HEK293 (cell line): ENCODE measurements at regions not wholly inside any gene's neighbourhood (a gene's known extent, or its start where the extent isn't known, plus 50 kb on each side); places are given as distances from the start of the nearest gene placed in this dataset.

ENCODE experiments used
- CTCF ChIA-PET: fragments of 350-600 bp; formaldehyde crosslinking; extraction: SDS; loops from one replicate; lab custom pipeline; 2021; ENCODE audit warnings: antibody characterized with exemption; lab: Yijun Ruan, JAX
- POLR2A ChIA-PET: fragments of 300-600 bp; formaldehyde crosslinking; extraction: SDS; loops from one replicate; lab custom pipeline; 2020; ENCODE audit warnings: antibody characterized with exemption, inconsistent platforms; lab: Yijun Ruan, JAX
- H3K27ac ChIP-seq: fragments of 200-500 bp; sonication (Bioruptor generic); 2 replicates; pipeline ENCODE4 v1.5.1; 2014; ENCODE audit warnings: low read depth, low read length, control low read depth, inconsistent platforms; ENCODE audit errors: extremely low read depth
- H3K36me3 ChIP-seq, 2 experiments: fragments of 200-500 bp in 1 of 2; sonication (Bioruptor generic) in 1 of 2; 1 replicate in 1 of 2; 2 replicates in 1 of 2; pipeline ENCODE4 v1.5.1; 2014 to 2017; ENCODE audit warnings: inconsistent platforms in 2 of 2, low read length in 2 of 2; ENCODE audit not compliant: control insufficient read depth in 2 of 2, insufficient read depth in 1 of 2
- H3K4me1 ChIP-seq: fragments of 200-500 bp; sonication (Bioruptor generic); 2 replicates; pipeline ENCODE4 v1.5.1; 2014; ENCODE audit warnings: mild to moderate bottlenecking, low read length, inconsistent platforms; ENCODE audit not compliant: control insufficient read depth, insufficient read depth
- H3K4me3 ChIP-seq: 2 replicates; pipeline ENCODE4 v1.5.1; 2011; ENCODE audit warnings: low read depth, mild to moderate bottlenecking, control low read depth, low read length, moderate library complexity
- H3K9me3 ChIP-seq: fragments of 200-500 bp; sonication (Bioruptor generic); 2 replicates; pipeline ENCODE4 v1.5.1; 2014; ENCODE audit warnings: low read depth, low read length, inconsistent platforms; ENCODE audit not compliant: control insufficient read depth, insufficient read depth
- ATF2 ChIP-seq: fragments of 450-650 bp; formaldehyde crosslinking; IDR thresholded peaks from 2 replicates; pipeline ENCODE4 v1.5.1; 2016; ENCODE audit warnings: missing biosample characterization, missing genetic modification characterization, low read depth
- GFI1B ChIP-seq: fragments of 450-650 bp; formaldehyde crosslinking; IDR thresholded peaks from 2 replicates; pipeline ENCODE4 v1.5.1; 2016; ENCODE audit warnings: missing biosample characterization, missing genetic modification characterization
- GLIS2 ChIP-seq: fragments of 450-650 bp; formaldehyde crosslinking; IDR thresholded peaks from 2 replicates; pipeline ENCODE4 v1.5.1; 2016; ENCODE audit warnings: missing biosample characterization, missing genetic modification characterization
- KLF9 ChIP-seq: fragments of 450-650 bp; formaldehyde crosslinking; IDR thresholded peaks from 2 replicates; pipeline ENCODE4 v1.5.1; 2016; ENCODE audit warnings: missing biosample characterization, missing genetic modification characterization, low read depth
- PRDM2 ChIP-seq: fragments of 450-650 bp; formaldehyde crosslinking; IDR thresholded peaks from 2 replicates; pipeline ENCODE4 v1.5.1; 2016; ENCODE audit warnings: missing biosample characterization, missing genetic modification characterization, borderline replicate concordance
- PRDM6 ChIP-seq: fragments of 450-650 bp; formaldehyde crosslinking; IDR thresholded peaks from 2 replicates; pipeline ENCODE4 v1.5.1; 2017; ENCODE audit warnings: missing biosample characterization, missing genetic modification characterization
- SP7 ChIP-seq: fragments of 450-650 bp; formaldehyde crosslinking; IDR thresholded peaks from 2 replicates; pipeline ENCODE4 v1.5.1; 2016; ENCODE audit warnings: missing biosample characterization, missing genetic modification characterization
- ZBTB26 ChIP-seq: fragments of 450-650 bp; formaldehyde crosslinking; optimal IDR thresholded peaks from 2 replicates; pipeline ENCODE3; 2016; ENCODE audit warnings: missing biosample characterization, mild to moderate bottlenecking, missing genetic modification characterization
- ZBTB8A ChIP-seq: fragments of 450-650 bp; formaldehyde crosslinking; IDR thresholded peaks from 2 replicates; pipeline ENCODE4 v1.5.1; 2016; ENCODE audit warnings: missing biosample characterization, missing genetic modification characterization
- ZFP41 ChIP-seq: fragments of 450-650 bp; formaldehyde crosslinking; IDR thresholded peaks from 2 replicates; pipeline ENCODE4 v1.5.1; 2016; ENCODE audit warnings: missing biosample characterization, missing genetic modification characterization, borderline replicate concordance
- ZNF112 ChIP-seq: fragments of 450-650 bp; formaldehyde crosslinking; IDR thresholded peaks from 2 replicates; pipeline ENCODE4 v1.5.0; 2017; ENCODE audit warnings: missing biosample characterization, missing genetic modification characterization
- ZNF121 ChIP-seq: fragments of 450-650 bp; formaldehyde crosslinking; IDR thresholded peaks from 2 replicates; pipeline ENCODE4 v1.5.1; 2016; ENCODE audit warnings: missing biosample characterization, missing genetic modification characterization
- ZNF174 ChIP-seq: fragments of 450-650 bp; formaldehyde crosslinking; IDR thresholded peaks from 2 replicates; pipeline ENCODE4 v1.5.0; 2017; ENCODE audit warnings: missing biosample characterization, mild to moderate bottlenecking, missing genetic modification characterization
- ZNF433 ChIP-seq: fragments of 450-650 bp; formaldehyde crosslinking; IDR thresholded peaks from 2 replicates; pipeline ENCODE4 v1.5.1; 2016; ENCODE audit warnings: missing biosample characterization, missing genetic modification characterization, low read depth
- ZNF510 ChIP-seq: fragments of 450-650 bp; formaldehyde crosslinking; IDR thresholded peaks from 2 replicates; pipeline ENCODE4 v1.5.1; 2018; ENCODE audit warnings: mild to moderate bottlenecking, missing genetic modification characterization, missing biosample characterization; ENCODE audit not compliant: insufficient replicate concordance
- ZNF645 ChIP-seq: fragments of 450-650 bp; formaldehyde crosslinking; IDR thresholded peaks from 2 replicates; pipeline ENCODE4; 2016; ENCODE audit warnings: missing biosample characterization, missing genetic modification characterization
- ZNF704 ChIP-seq: fragments of 450-650 bp; formaldehyde crosslinking; IDR thresholded peaks from 2 replicates; pipeline ENCODE4 v1.5.1; 2016; ENCODE audit warnings: missing biosample characterization, missing genetic modification characterization

GRCh38 chr5:137564398-137564961 is 65.4 kb upstream of the SPOCK1 start:
- ChIA-PET POLR2A (no interaction called here), CTCF (no interaction called here)
- Histone ChIP-seq H3K36me3 (no peaks in the 10 kb centered on the region), H3K9me3 (no peaks in the 10 kb centered on the region), H3K27ac (no peak overlapping the region), H3K4me1 (peaks cover 9% of the 10 kb centered on the region), H3K4me3 (no peak overlapping the region)
- no peak for TF ChIP-seq GLIS2 (tag by site-specific recombination)
- TF ChIP-seq ZBTB8A (tag by site-specific recombination) = no peak
- no peak for TF ChIP-seq ZFP41
- 0 out of 2 replicates have a peak, but pooled peaks have one; percentile 6 for TF ChIP-seq SP7 (tag by site-specific recombination)
- no peak for TF ChIP-seq PRDM6 (tag by site-specific recombination)
- TF ChIP-seq ZNF704 (tag by site-specific recombination) = no peak
- no peak for TF ChIP-seq PRDM2 (tag by site-specific recombination)
- no peak for TF ChIP-seq ZNF121 (tag by site-specific recombination)
- no peak for TF ChIP-seq ZNF112 (tag by site-specific recombination)
- 0 out of 2 replicates have a peak, but pooled peaks have one; percentile 24 for TF ChIP-seq KLF9 (tag by site-specific recombination)
- TF ChIP-seq ZNF645 (tag by site-specific recombination) = no peak
- TF ChIP-seq ZNF433 = no peak
- no peak for TF ChIP-seq ATF2 (tag by site-specific recombination)
- no peak for TF ChIP-seq ZNF510 (tag by site-specific recombination)
- no peak for TF ChIP-seq GFI1B (tag by site-specific recombination)
- TF ChIP-seq ZNF174 (tag by site-specific recombination) = no peak
- TF ChIP-seq ZBTB26 (tag by site-specific recombination) = no peak
